ENCODE measurements at regions not wholly inside any gene's neighbourhood (a gene's known extent, or its start where the extent isn't known, plus 50 kb on each side); places are given as distances from the start of the nearest gene placed in this dataset.

DNA sequence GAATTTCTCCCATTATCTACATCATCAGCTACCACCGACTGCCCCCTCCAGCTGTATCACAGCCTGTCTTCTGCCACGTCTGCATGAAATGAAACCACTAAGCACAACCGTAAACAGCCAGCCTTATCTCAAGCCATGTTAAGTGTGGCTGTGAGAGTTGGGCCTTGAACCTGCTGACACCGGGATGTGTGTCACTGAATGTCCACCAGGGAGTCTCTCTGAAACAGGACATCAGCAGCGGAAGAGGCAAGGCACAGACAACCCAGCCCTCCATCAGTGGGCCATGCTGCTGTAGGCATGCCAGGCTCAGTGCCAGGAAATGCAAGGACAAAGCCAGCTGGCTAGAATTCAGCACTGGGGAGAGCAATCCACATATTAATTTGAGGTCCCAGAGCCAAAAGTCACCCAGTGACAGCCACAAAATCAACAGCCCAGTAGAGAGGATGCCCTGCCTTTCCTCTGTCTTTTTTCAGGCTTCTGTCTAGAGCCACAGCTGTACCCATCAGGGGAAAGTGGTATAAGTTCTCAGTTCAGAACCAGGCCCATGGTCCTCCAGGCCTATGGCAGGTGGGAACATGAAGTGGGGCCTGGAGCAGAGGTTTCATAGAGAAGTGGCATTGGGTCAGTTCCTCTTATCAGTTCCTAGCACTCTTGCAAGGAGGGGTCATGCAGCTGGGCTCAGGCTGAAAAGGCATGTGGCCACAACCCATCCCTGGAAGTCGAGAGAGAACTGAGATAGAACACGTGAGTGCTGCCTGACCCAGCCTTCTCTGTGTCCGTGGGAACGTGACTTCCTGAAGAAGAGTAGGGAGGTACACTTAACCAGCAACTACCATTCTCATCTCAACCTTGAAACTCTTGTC is 199.4 kb downstream of the ESM1 start:
- Mint-ChIP-seq H3K4me3 (ENCODE audit: low read depth, unreplicated experiment) (no peak overlapping the region), H3K36me3 (ENCODE audit: insufficient read depth, unreplicated experiment) (no peaks in the 10 kb centered on the region), H3K4me1 (ENCODE audit: low read depth, unreplicated experiment) (peaks cover 8% of the 10 kb centered on the region), H3K27me3 (ENCODE audit: unreplicated experiment) (no peaks in the 10 kb centered on the region), H3K9me3 (ENCODE audit: low read depth, unreplicated experiment) (peaks cover 10% of the 10 kb centered on the region), H3K27ac (ENCODE audit: unreplicated experiment) (no peak overlapping the region)
- intact Hi-C loops (cut with micrococcal nuclease; ENCODE audit: unreplicated experiment): no loop called here
- no TSS peak for BruUV-seq (replicated peaks)
- CTCF ChIA-PET: interaction anchor here (0.9 kb wide), 1 partner anchor 86 kb away, joined by 3 read pairs; no protein-coding TSS in a partner anchor
- TF ChIP-seq, protein P1, sequence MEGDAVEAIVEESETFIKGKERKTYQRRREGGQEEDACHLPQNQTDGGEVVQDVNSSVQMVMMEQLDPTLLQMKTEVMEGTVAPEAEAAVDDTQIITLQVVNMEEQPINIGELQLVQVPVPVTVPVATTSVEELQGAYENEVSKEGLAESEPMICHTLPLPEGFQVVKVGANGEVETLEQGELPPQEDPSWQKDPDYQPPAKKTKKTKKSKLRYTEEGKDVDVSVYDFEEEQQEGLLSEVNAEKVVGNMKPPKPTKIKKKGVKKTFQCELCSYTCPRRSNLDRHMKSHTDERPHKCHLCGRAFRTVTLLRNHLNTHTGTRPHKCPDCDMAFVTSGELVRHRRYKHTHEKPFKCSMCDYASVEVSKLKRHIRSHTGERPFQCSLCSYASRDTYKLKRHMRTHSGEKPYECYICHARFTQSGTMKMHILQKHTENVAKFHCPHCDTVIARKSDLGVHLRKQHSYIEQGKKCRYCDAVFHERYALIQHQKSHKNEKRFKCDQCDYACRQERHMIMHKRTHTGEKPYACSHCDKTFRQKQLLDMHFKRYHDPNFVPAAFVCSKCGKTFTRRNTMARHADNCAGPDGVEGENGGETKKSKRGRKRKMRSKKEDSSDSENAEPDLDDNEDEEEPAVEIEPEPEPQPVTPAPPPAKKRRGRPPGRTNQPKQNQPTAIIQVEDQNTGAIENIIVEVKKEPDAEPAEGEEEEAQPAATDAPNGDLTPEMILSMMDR (IDR thresholded peaks at IDR 0.05; ENCODE audit: unreplicated experiment): no peak
- no peak for DNase-seq

GRCh38 chr5:54778783-54779182 is 206.6 kb downstream of the ESM1 start:
- CTCF ChIA-PET: no interaction called here
- DNase-seq: no peak
- BruUV-seq (replicated peaks): no TSS peak
- intact Hi-C loops (cut with micrococcal nuclease; ENCODE audit: unreplicated experiment): no loop called here
- Mint-ChIP-seq H3K4me3 (ENCODE audit: low read depth, unreplicated experiment) (no peak overlapping the region), H3K4me1 (ENCODE audit: low read depth, unreplicated experiment) (no peaks in the 10 kb centered on the region), H3K27me3 (ENCODE audit: unreplicated experiment) (no peaks in the 10 kb centered on the region), H3K27ac (ENCODE audit: unreplicated experiment) (no peak overlapping the region), H3K9me3 (ENCODE audit: low read depth, unreplicated experiment) (peaks cover 4% of the 10 kb centered on the region), H3K36me3 (ENCODE audit: insufficient read depth, unreplicated experiment) (no peaks in the 10 kb centered on the region)
- TF ChIP-seq, protein P1 (IDR thresholded peaks at IDR 0.05; ENCODE audit: unreplicated experiment): no peak

DNA sequence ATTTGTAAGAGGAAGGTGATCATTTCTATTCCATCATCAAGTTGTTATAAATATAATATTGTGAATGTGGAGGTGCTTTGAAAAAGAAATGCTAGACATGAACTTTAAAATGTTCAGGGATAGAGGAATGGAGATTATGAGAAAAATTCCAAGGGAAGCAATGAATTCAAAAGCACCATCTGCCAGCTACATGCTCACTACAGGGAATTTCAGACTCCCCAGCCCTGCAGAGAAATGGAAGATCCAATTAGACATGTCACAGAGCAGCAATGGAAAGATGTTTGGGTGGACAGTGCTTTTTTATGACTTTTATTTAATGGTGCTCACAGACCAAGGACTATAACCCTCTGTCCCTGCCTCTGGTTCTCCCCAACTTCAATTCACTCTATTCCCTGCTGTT is 209.7 kb downstream of the ESM1 start:
- BruUV-seq (replicated peaks): no TSS peak
- CTCF ChIA-PET: no interaction called here
- TF ChIP-seq, protein P1 (IDR thresholded peaks at IDR 0.05; ENCODE audit: unreplicated experiment): no peak
- Mint-ChIP-seq H3K4me3 (ENCODE audit: low read depth, unreplicated experiment) (no peak overlapping the region), H3K36me3 (ENCODE audit: insufficient read depth, unreplicated experiment) (no peaks in the 10 kb centered on the region), H3K4me1 (ENCODE audit: low read depth, unreplicated experiment) (no peaks in the 10 kb centered on the region), H3K27me3 (ENCODE audit: unreplicated experiment) (no peaks in the 10 kb centered on the region), H3K27ac (ENCODE audit: unreplicated experiment) (no peak overlapping the region), H3K9me3 (ENCODE audit: low read depth, unreplicated experiment) (no peaks in the 10 kb centered on the region)
- no peak for DNase-seq
- intact Hi-C loops (cut with micrococcal nuclease; ENCODE audit: unreplicated experiment): no loop called here

DNA sequence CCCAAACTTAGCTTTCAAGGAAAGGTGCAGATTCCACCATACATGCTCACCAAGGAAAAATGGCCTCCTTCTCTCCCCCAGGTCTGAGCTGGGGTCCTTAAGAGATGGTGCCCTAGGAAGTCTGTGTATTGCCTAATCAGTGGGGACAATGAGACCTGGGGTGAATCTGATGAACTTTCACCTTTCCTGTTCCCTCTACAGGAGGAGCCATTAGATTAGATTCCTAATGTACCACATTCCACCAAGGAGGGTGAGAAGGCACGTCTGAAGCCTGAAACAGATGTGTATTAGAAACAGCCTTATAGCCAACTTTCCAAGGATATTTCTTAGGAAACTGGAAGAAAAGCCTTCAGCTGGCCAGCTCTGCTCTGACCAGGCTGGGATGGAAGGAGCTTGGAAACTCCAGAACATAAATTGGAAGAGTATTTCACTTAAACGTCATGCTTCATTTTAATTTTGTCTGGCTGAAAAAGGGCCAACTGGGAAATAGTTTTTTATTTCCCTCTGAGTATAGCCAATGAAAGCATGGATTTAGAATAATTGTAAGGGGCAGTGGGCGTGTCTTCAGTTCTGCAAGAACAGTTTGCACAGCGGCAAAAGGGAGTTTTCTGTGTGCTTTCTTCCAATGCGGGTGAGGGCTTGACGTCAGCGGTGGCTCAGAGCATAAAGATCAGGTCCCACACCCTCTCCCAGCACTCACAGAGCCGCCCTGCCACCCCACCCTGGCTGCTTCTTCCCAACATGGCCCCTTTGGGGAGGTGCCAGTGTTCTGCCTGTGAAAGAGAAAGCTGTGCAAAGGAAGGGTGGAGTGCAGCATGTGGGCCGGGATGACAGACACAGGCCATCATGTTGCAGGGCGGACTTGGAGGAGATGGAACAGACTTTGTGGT is 210.9 kb downstream of the ESM1 start:
- Mint-ChIP-seq H3K27ac (ENCODE audit: unreplicated experiment) (no peak overlapping the region), H3K4me1 (ENCODE audit: low read depth, unreplicated experiment) (no peaks in the 10 kb centered on the region), H3K27me3 (ENCODE audit: unreplicated experiment) (no peaks in the 10 kb centered on the region), H3K9me3 (ENCODE audit: low read depth, unreplicated experiment) (no peaks in the 10 kb centered on the region), H3K4me3 (ENCODE audit: low read depth, unreplicated experiment) (no peak overlapping the region), H3K36me3 (ENCODE audit: insufficient read depth, unreplicated experiment) (no peaks in the 10 kb centered on the region)
- CTCF ChIA-PET: interaction anchor here (0.5 to 0.7 kb wide), 2 partner anchors 55 to 265 kb away, joined by 3 read pairs; no protein-coding TSS in a partner anchor
- TF ChIP-seq, protein P1 (IDR thresholded peaks at IDR 0.05; ENCODE audit: unreplicated experiment): no peak
- intact Hi-C loops (cut with micrococcal nuclease; ENCODE audit: unreplicated experiment): no loop called here
- BruUV-seq (replicated peaks): no TSS peak
- no peak for DNase-seq
